AG10803 (cell line): ENCODE measurements at regions not wholly inside any gene's neighbourhood (a gene's known extent, or its start where the extent isn't known, plus 50 kb on each side); places are given as distances from the start of the nearest gene placed in this dataset.

Experiments
- DNase-seq: peaks from one replicate; pipeline ENCODE4 v3.0.0; 2010; ENCODE audit warnings: low read depth
- H3K4me3 ChIP-seq: 2 replicates; pipeline ENCODE4 v1.5.1; 2011; ENCODE audit warnings: mild to moderate bottlenecking, low read length, control low read depth
- CTCF ChIP-seq: conservative IDR thresholded peaks from 2 replicates; pipeline ENCODE4 v1.5.1; 2011; ENCODE audit warnings: mild to moderate bottlenecking, low read length, control low read depth, inconsistent platforms

GRCh38 chr12:116654226-116654743 is 83.6 kb downstream of the SPRING1 start:
- TF ChIP-seq CTCF: no peak

GRCh38 chr12:116651089-116651488 is 86.8 kb downstream of the SPRING1 start:
- no peak for DNase-seq
- H3K4me3 ChIP-seq: no peak overlapping the region
- no peak for TF ChIP-seq CTCF

More at GRCh38 chr12:116654226-116654743, 83.6 kb downstream of the SPRING1 start:
- H3K4me3 ChIP-seq: no peak overlapping the region
- no peak for DNase-seq

- no peak for DNase-seq
- H3K4me3 ChIP-seq: no peak overlapping the region
- TF ChIP-seq CTCF: no peak
These were observed 87.2 kb downstream of the SPRING1 start for GRCh38 chr12:116650585-116651087.

- no peak for TF ChIP-seq CTCF
- DNase-seq: peak; percentile 12
- H3K4me3 ChIP-seq: no peak overlapping the region
These were observed 87.8 kb downstream of the SPRING1 start for GRCh38 chr12:116650062-116650461.

- no peak for DNase-seq
- no peak overlapping the region for H3K4me3 ChIP-seq
- no peak for TF ChIP-seq CTCF
These were observed 88.6 kb downstream of the MAP1LC3B2 start for GRCh38 chr12:116647813-116648212.

- TF ChIP-seq CTCF: no peak
- no peak overlapping the region for H3K4me3 ChIP-seq
- no peak for DNase-seq
These were observed 87.7 kb downstream of the MAP1LC3B2 start for GRCh38 chr12:116646901-116647300.

- DNase-seq: no peak
- TF ChIP-seq CTCF: no peak
- no peak overlapping the region for H3K4me3 ChIP-seq
These were observed 85.6 kb downstream of the MAP1LC3B2 start for GRCh38 chr12:116644806-116645205.
